ENCODE measurements at regions not wholly inside any gene's neighbourhood (a gene's known extent, or its start where the extent isn't known, plus 50 kb on each side); places are given as distances from the start of the nearest gene placed in this dataset.

DNA sequence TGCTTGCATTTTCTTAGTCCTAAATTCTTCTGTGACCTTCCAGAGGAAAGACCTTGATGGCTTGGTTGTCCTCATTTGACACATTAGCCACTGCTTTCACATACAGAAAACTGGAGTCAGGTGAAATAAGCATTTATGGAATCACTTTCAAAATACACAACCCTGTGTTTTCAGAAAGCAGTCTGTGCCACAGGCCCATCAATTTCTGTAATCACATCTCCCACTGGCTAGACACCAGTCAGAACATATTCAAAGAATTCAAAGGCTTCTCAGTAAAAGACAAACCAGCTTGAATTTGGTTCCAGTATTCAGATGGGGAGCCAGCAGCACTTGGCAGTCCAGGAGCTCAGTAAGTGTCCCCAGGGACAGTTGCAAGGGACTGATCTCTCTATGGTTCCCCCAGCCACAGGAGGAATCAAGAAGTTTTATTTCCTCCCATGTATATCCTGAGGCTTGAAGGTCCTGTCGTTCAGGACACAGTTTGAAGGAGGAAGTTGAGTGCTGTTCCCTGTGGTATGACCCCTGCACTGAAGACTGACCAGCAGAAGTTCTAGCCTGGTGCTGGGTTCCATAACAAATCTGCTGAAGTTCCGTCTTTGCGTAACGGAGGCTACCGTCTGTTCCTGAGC lies 214.3 kb downstream of the FOXO1 start:
- DNase-seq (ENCODE audit: low read depth in 2 of 2): no peak

DNA sequence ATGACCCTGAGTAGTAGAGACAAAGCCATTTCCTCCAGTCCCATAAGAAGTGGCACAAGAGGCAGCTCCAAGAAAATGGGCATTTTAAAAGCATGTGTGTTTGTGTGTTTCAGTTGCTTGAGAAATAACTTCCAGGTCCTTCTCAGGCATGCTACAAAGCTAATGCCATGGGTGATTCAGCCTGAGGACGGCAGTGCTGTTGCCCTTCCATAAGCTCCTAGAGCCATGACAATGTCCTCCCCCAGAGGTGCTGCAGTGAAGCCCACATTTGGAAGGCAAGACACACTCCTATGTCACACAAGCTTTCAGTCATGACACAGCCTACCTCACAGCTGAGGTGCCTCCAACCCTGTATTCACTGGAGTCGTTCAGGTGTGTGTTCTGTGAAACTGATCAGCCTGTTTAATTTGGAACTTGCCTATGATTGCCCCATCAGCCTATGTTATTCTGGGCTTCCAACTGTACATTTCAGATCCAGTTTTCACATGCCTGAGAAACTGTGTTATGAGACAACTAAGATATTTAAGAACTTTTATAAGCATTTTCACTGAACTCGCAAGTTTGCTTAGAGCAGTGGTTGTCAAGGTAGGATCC lies 213.6 kb downstream of the FOXO1 start:
- no peak for DNase-seq (ENCODE audit: low read depth in 2 of 2)

DNA sequence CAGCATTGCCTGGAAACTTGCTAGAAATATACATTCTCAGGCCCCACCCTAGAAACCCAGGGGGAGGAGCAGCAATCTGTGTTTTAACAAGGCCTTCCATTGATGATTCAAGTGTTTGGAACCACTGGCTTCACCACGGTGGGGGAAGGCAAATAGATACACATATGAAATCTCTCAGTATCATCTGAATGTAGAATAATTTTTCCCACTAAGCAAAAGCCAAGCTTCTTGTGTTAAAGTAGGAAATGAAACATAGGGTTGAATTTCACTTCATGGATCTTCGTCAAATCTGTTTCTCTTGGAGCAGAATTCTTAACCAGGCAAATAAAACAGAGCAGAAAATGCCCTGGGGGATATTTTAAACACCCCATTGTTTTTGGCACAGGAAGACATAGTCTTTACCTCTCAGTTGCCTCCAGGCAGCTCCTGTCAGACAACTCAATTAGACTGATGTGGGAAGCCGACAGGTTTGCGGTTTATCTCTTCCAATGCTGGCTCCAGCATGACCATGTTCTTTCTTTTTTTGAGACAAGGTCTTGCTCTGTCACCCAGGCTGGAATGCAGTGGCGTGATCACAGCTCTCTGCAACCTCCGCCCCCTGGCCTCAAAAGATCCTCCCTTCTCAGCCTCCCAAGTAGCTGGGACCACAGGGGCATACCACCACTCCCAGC lies 213.0 kb downstream of the FOXO1 start:
- DNase-seq (ENCODE audit: low read depth in 2 of 2): no peak

DNA sequence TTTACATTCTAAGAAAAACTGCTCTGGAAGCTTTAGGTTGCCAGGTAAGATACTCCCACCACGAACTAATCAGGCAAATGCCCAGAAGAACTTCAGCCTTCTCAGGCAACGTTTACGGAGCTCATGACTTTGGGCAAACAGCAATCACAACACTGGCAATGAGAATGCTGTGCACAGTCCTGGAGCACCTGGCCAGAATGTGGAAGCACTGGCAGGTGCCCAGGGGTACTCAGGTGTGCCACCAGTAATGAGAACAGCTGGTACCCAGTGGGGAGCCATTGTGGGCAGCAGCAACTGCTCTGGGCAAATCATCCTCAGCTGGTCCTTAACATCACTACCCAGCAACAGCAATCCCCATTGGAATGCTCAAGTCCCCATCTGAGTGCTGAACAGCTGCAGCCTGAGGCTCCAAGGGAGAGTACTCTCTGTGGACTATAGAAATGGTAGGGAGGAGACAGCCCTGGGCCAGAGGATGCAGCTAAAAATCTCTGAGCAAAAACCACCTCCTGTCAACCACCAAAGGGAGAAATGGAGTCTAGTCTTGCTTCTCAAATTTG lies 210.0 kb downstream of the FOXO1 start:
- DNase-seq (ENCODE audit: low read depth in 2 of 2): no peak

DNA sequence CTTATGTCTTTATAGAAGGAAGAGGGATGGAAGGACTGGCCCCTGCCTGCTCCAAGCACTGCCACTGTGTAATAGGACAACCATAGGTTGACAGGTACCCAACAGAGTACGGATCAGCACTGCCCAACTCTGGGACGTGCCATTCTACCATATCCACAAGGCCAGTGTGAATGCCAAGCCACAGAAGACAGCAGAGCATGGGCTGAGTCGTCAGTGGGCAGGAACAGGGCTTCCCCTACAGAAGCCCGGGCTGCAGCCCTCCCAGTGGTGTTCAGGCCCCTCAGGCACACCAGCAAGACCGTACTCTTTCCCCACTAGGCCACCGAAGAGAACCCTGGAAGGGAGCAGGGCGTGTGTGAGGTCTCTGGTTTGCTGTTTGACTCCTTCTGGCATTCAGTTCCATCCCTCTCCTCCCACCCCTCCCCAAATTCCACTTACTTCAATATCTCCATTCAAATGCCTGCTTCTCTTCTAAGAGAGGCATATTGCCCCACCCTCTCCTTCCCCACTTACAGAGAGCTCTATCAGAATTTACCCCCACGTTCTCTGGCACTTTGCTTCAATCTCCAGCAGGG lies 209.4 kb downstream of the FOXO1 start:
- no peak for DNase-seq (ENCODE audit: low read depth in 2 of 2)

DNA sequence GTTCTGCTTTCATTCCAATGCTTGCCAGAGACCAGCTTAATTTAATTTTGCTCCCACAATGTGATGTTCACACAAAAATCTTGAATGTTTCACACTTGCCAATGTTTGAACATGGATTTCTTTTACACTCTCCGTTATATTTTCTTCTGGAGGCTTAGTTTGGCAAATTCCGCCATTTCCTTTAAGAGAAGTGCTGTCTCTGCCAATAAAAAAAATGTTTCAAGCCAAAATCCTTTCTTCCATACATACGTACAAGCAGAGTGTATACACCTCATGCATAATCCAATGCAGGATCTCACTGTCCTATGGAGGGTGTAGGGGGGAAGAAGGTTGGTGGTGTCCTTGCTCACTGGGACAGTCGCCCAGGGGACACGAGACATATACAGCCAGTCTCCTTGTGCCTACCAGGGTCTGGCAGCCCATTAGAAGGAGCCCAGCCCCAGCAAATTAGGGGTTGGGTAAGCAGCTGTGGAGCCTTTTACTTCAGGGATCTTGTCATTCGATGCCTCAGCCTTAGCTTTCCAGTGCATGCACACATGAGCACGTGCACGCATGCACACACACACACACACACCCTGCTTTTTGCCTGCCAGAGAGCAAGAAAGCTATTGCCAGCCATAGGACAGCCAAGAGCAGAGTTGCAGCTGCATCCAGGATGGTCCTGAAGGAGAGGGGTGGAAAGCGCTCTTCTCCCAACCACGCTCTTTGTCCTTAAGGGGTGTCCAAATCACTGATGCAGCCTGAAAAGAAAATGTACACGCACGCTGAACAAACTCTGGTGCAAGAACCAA lies 208.3 kb downstream of the FOXO1 start:
- no peak for DNase-seq (ENCODE audit: low read depth in 2 of 2)

DNA sequence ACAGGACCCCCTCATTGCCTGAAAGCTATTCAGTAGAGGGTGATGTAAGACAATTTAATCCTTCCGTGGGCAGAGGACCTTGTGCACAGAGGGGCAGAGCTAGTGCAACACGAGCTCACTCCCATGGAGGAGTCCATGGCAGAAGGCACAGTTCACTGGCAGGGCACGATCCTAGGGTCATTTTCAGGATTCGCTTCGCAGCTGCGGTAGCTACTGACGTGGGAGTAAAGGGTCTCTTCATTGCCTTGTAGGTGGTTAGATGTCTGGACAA lies 207.8 kb downstream of the FOXO1 start:
- no peak for DNase-seq (ENCODE audit: low read depth in 2 of 2)

DNA sequence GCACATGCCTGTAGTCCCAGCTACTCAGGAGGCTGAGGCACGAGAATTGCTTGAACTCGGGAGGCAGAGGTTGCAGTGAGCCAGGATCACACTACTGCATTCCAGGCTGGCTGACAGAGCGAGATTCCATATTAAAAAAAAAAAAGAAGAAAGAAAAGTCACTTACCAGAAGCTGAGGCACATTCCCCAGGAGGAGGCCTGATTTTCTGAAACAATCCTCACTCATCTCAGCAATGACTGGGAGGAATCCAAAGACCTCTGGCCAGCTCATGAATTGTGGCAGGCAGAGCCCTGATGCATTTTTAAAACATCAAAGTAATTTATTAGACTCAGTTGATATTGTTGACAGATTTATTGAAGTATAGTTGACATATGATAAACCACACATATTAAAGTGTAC lies 206.3 kb downstream of the FOXO1 start:
- no peak for DNase-seq (ENCODE audit: low read depth in 2 of 2)

DNA sequence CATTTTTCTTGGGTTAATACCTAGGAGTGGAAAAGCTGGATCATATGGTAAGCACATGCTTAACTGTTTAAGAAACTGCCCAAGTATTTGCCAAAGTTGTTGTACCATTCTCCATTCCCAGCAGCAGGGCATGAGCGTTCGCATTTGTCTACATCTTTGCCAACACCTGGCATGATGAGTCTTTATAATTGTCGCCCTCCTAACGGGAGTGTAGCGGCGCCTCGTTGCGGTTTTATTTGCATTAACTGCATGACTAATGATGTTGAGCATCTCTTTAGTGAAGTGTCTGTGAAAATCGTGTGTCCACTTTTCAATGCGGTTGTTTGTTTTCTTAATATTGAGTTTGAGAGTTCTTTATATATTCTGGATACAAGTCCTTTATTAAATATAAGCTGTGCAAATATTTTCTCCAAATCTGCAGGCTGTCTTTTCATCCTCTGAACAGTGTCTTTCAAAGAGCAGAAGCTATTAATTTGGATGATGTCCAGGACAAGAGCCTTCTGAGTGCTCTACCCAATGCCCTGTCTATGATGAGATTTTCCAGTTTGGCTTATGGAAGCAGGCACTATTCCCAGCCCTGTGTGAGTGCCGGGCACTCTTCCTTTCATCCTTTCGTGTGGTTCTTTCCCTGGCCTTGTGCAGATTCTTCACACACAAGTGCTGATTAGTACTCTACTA lies 202.0 kb downstream of the FOXO1 start:
- no peak for DNase-seq (ENCODE audit: low read depth in 2 of 2)

DNA sequence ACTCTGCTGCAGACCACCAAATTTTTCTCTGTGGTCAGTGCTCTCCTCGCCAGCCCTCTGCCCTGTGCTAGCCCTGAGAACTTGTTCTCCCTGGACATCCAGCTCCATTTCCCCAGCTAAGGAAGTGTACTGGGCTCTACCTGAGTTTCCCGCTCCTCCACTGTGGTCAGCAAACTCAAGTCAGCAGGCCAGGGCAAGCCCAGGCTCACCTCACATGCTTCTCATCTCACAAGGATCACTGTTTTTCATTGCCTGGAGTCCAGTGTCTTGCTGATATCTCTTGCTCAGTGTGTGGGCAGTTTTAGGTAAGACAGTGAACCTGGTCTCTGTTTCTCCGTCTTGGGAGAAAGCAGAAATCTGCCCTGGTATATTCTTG lies 201.4 kb downstream of the FOXO1 start:
- DNase-seq (ENCODE audit: low read depth in 2 of 2): no peak

DNA sequence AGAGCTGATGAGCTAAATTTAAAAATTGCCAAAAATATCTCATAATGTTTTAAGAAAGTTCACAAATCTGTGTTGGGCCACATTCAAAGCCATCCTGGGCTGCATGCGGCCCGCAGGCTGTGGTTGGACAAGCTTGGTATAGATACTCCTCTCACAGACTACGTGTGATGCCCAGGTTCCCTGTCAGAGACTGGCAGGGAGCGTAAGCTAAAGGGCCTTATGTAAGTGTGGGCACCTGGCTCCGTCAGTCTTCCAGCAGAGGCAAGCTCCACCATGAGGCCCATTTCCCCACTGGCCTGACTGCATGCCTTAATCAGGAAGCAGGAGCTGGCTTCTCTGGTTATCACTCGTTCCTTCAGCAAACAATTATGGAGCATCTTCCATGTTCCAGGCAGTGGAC lies 200.2 kb downstream of the FOXO1 start:
- DNase-seq (ENCODE audit: low read depth in 2 of 2): no peak

DNA sequence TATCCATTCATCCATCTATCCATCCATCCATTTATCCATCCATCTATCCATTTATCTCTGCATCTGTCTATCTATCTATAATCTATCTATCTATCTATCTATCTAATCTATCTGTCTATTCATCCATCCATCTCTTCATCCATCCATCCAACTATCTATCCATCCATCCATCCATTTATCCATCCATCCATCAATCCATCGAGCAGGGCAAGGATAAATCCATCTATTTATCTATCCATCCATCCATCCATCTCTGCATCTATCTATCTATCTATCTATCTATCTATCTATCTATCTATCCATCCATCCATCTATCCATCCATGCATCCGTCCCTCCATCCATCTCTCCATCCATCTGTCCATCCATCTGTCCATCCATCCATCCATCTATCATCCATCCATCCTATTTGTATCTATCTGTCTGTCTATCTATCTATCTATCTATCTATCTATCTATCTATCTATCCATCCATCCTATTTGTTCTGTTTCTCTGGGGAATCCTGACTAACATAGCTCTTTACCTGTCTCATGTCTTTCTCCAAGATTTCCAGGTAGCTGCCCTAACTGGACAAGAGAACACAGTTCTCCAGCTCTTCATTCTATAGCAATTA lies 198.1 kb downstream of the FOXO1 start:
- no peak for DNase-seq (ENCODE audit: low read depth in 2 of 2)

DNA sequence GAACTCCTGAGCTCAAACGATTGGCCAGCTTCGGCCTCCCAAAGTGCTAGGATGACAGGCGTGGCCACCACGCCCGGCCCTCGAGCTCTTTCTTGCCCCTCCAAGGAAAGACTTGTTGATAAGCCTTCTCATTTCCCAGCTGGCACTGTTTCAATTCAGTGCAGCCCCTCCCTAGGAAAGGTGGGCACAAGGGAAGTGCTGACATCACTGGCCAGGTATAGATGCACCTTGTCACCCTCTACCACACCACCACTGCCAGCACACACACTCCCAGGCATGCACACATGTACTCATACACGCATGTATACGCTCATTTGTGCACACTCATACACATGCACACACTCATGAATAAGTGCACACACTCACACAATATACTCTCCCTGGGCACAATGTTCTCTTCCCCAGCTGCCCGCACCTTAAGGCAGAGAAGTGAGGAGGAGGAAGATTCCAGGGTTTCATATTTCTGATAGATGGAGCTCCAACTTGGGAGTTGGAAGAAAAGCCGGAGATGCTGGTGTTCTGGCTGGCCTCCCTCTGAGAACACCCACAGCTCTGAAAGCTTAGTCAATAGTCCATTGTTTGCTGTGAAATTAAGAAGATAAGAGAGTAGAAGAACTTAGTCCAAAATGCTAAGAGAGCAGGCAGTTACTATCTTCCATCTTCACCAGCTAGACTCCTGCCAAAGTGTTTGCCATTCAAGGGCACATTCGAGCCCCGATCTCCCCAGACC lies 196.7 kb downstream of the FOXO1 start:
- DNase-seq (ENCODE audit: low read depth in 2 of 2): no peak

DNA sequence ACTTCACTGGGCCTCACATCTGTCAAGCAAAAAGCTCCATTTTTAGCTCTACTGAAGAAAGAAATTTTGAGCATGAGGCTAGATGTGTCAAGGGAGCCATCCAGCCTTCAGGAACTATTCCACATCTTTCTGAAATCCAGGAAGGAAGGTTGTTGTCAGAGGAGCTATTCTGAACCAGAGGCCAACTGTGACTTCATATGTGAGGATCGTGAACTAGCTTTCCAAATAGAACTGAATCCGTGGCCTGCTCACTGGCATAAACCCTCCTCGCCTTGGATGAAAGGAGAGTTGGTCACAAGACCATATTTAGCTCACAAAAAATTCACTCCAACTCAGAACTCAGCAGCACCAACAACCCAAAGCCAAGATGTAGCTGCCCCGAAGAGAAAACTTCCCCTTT lies 195.8 kb downstream of the FOXO1 start:
- DNase-seq (ENCODE audit: low read depth in 2 of 2): no peak

DNA sequence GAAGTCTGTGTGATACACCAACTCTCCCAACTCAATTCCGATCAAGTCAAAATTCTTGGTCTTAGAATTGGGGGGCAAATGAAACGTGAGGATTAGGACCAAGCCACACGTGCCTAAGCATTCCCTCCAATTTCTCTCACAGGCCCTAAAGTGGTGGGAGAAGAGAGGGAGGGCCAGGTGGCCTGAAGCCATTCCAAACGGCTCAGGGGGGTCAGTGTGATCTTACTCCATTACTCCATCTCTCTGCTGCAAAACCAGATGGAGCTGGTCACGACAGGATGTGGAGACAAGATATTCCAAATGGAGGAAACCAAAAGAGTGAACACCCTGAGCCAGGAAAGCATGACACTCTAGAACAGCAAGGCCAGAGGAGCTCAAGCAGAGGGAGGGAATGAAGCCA lies 195.4 kb downstream of the FOXO1 start:
- DNase-seq (ENCODE audit: low read depth in 2 of 2): no peak

DNA sequence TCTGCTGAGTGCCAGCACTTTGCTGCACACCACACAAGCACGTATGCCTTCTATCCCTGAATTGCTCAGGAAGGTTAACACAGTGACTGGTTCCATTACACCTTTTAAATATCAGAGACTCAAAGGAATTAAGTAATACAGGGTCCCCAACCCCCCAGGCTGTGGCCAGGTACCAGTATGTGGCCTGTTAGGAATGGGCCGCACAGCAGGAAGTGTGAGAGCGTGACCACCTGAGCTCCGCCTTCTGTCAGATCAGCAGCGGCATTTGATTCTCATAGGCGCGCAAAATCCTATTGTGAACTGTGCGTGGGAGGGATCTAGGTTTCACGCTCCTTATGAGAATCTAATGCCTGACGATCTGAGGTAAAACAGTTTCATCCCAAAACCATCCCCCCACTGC lies 194.5 kb downstream of the FOXO1 start:
- DNase-seq (ENCODE audit: low read depth in 2 of 2): no peak

DNA sequence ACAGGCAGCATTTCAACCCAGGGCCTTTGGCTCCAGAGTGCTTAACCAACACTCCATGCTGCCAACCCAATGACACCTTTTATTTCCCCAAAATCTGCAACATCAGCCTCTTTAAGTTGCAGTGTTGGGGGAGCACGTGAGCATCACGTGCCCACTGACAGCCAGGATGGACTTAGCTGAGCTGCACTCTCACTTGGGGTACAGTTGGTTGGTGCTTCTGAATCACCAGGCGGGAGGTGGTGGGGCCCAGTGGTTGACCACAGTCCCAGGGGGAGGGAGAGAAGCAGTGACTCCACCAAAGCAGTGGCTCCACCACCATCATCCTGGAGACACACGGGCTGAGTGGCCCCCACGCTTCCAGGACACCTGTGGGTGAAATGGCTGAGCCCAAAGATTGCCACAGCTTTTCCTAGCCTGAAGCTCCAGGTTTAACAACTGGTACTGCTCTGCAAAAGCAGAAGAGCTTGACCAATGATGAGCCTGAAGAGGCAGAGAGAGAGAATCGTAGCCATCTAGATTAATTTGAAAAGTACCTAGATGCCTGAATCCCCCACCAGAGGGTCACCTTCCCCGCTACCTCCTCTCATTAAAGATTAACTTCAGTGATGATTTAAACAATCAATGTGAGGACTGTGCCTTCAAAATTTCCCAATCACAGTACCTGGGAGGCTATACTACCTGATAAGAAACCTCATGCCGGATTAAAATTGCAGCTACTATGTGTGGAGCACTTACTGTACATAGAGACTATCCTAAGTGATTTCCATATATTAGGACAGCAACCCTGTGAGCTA lies 193.8 kb downstream of the FOXO1 start:
- DNase-seq (ENCODE audit: low read depth in 2 of 2): no peak

DNA sequence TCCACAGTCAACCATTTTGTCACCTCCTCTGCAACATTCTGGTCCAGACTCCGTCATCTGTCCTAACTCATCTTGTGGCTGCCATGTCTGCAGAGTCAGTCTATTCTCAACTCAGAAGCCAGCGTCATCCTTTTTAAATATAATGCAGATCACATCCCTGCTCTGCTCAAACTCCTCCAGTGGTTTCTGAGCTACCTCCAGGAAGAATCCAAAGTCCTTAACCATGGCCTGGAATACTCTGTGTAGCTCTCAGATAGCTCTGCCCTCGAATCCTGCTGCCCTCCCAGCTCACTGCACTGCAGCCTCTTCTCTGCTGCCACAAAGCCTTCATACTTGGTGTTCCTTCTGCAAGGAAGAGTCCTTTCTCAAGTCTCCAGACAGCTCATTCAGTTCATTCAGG lies 190.8 kb downstream of the FOXO1 start:
- DNase-seq (ENCODE audit: low read depth in 2 of 2): no peak

DNA sequence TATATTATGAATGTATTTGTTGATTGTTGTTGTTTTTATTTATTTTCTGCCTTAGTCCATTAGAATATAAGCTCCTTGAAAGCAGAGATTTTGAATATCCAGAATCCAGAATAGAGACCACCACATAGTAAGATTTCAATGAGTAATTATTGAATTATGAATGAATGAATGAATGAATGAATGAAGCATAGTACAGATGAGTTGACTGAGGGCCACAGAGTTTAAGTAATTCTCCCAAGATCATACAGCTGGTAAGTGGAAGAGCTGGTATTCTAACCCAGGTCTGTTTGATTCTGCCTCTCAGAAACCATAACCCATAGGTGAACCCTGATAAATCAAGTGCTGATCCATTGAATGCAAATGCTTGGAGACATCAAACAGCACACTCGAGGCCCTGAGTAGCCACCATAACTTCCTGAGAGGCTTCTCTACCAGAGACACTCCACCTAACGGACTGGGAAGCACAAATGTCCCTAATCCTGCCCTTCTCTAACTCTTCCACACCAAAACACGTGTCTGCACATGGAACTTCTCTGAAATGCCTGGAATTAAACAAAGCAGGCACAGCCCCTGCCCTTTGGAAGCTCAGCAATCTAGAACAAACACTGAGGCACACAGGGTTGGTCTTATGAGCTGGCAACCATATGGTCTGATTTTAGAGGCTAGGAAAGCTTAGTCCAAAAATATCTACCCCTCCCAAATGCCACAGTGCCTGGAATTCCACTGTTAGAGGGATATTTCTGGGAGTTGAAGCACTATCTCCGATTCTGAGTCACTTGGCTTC lies 190.1 kb downstream of the FOXO1 start:
- DNase-seq (ENCODE audit: low read depth in 2 of 2): no peak

Data from stimulated activated CD8-positive, alpha-beta memory T cell treated with anti-CD3 and anti-CD28 coated beads, Interleukin-2, amount 100 ng/mL, for 48 hours (primary cell).